A673 (cell line): ENCODE measurements at regions not wholly inside any gene's neighbourhood (a gene's known extent, or its start where the extent isn't known, plus 50 kb on each side); places are given as distances from the start of the nearest gene placed in this dataset.

ENCODE experiments used
- BruUV-seq: library from RNA; stranded (reverse); fragments of 400-500 nt; replicated peaks from 2 replicates; lab custom pipeline; 2021; lab: Mats Ljungman, UMichigan
- CTCF ChIA-PET: fragments of 300-600 bp; sonication (Branson Sonifier 250); formaldehyde crosslinking; loops from one replicate; lab custom pipeline; 2022; ENCODE audit warnings: antibody characterized with exemption; lab: Charles Lee
- POLR2A ChIA-PET: fragments of 300-600 bp; sonication (Branson Sonifier 250); formaldehyde crosslinking; loops from one replicate; lab custom pipeline; 2022; ENCODE audit warnings: antibody characterized with exemption; ENCODE audit not compliant: low non-redundant PET; lab: Charles Lee
- DNase-seq: peaks from one replicate; pipeline ENCODE4 v3.0.0-alpha.2; 2015; ENCODE audit warnings: low spot score
- H3K27ac ChIP-seq: fragments of 200-600 bp; sonication (generic); 2 replicates; pipeline ENCODE4 v1.5.1; 2016; ENCODE audit warnings: mixed run types, low read depth, mild to moderate bottlenecking, mixed read lengths, antibody characterized with exemption, low read length; ENCODE audit not compliant: poor library complexity, severe bottlenecking
- H3K27me3 ChIP-seq: fragments of 200-600 bp; sonication (generic); replicated peaks from 2 replicates; pipeline ENCODE4 v1.6.1; 2017; ENCODE audit warnings: mixed run types, low read depth, mild to moderate bottlenecking, mixed read lengths, antibody characterized with exemption, low read length; ENCODE audit not compliant: insufficient read depth, poor library complexity
- H3K36me3 ChIP-seq: fragments of 200-600 bp; sonication (generic); 2 replicates; pipeline ENCODE4 v1.6.1; 2016; ENCODE audit warnings: mixed run types, mild to moderate bottlenecking, mixed read lengths, antibody characterized with exemption, low read length; ENCODE audit not compliant: insufficient read depth, poor library complexity, severe bottlenecking
- H3K4me1 ChIP-seq: fragments of 200-600 bp; sonication (generic); 2 replicates; pipeline ENCODE4 v1.6.1; 2017; ENCODE audit warnings: mixed run types, mild to moderate bottlenecking, mixed read lengths, antibody characterized with exemption, low read length; ENCODE audit not compliant: insufficient read depth, poor library complexity, severe bottlenecking
- H3K4me3 ChIP-seq: fragments of 200-600 bp; sonication (generic); 2 replicates; pipeline ENCODE4 v1.5.1; 2016; ENCODE audit warnings: low read depth, mixed run types, mild to moderate bottlenecking, mixed read lengths, low read length; ENCODE audit not compliant: poor library complexity, severe bottlenecking
- H3K9me3 ChIP-seq: fragments of 200-600 bp; sonication (generic); 2 replicates; pipeline ENCODE4 v1.6.1; 2016; ENCODE audit warnings: mixed run types, low read depth, mild to moderate bottlenecking, mixed read lengths, antibody characterized with exemption, low read length; ENCODE audit not compliant: poor library complexity, severe bottlenecking
- EZH2 ChIP-seq: fragments of 200-600 bp; sonication (generic); IDR thresholded peaks from 2 replicates; pipeline ENCODE4 v1.6.1; 2017; ENCODE audit warnings: borderline replicate concordance, low read depth, mild to moderate bottlenecking, mixed read lengths, antibody characterized with exemption, low read length; ENCODE audit not compliant: poor library complexity, severe bottlenecking
- intact Hi-C: fragments of 100-400 bp; cut with micrococcal nuclease; formaldehyde crosslinking; loops from one replicate; pipeline ENCODE4 v1.10.0; 2022; ENCODE audit not compliant: unreplicated experiment
- TF ChIP-seq, protein P1 (sequence below): fragments of 300-800, 200-600 bp; sonication (generic); conservative IDR thresholded peaks from 2 replicates; pipeline ENCODE4 v1.5.1; 2017; ENCODE audit warnings: low read depth, mild to moderate bottlenecking, antibody characterized with exemption, low read length, moderate library complexity, mixed read lengths

DNA sequence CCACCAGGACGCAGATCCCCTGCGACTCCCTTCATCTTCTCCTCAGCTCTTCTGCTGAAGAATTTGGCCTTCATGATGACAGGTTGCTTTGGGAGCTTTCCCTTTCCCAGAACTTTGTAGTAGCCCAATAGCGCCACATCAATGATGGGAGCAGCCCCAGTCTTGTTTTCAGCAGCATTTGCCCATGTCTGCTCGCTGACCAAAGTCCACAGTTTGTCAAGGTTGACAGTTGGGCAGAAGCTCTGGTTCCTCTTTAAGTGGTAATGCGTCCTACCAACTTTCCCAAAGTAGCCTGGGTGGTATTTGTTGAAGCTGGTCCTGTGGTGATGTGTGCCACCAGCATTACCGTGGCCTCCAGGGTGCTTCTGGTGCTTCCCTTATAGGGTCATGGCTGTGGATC is 62.2 kb downstream of the GCNT4 start:
- Histone ChIP-seq H3K27ac (no peak overlapping the region), H3K9me3 (no peaks in the 10 kb centered on the region), H3K27me3 (no peaks in the 10 kb centered on the region), H3K4me3 (no peak overlapping the region), H3K4me1 (no peaks in the 10 kb centered on the region), H3K36me3 (no peaks in the 10 kb centered on the region)
- TF ChIP-seq, protein P1, sequence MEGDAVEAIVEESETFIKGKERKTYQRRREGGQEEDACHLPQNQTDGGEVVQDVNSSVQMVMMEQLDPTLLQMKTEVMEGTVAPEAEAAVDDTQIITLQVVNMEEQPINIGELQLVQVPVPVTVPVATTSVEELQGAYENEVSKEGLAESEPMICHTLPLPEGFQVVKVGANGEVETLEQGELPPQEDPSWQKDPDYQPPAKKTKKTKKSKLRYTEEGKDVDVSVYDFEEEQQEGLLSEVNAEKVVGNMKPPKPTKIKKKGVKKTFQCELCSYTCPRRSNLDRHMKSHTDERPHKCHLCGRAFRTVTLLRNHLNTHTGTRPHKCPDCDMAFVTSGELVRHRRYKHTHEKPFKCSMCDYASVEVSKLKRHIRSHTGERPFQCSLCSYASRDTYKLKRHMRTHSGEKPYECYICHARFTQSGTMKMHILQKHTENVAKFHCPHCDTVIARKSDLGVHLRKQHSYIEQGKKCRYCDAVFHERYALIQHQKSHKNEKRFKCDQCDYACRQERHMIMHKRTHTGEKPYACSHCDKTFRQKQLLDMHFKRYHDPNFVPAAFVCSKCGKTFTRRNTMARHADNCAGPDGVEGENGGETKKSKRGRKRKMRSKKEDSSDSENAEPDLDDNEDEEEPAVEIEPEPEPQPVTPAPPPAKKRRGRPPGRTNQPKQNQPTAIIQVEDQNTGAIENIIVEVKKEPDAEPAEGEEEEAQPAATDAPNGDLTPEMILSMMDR: no peak
- TF ChIP-seq EZH2: no peak
- CTCF ChIA-PET: no interaction called here
- no TSS peak for BruUV-seq
- intact Hi-C loops: no loop called here
- DNase-seq: no peak
- POLR2A ChIA-PET: no interaction called here

GRCh38 chr5:74988273-74988983 is 63.9 kb downstream of the GCNT4 start:
- ChIA-PET CTCF (no interaction called here), POLR2A (no interaction called here)
- H3K9me3 ChIP-seq: no peaks in the 10 kb centered on the region
- TF ChIP-seq, protein P1: no peak
- no peak for TF ChIP-seq EZH2
- H3K4me1 ChIP-seq: no peaks in the 10 kb centered on the region
- no peak for DNase-seq
- no TSS peak for BruUV-seq
- H3K36me3 ChIP-seq: no peaks in the 10 kb centered on the region
- intact Hi-C loops: no loop called here
- H3K27ac ChIP-seq: no peak overlapping the region
- no peak overlapping the region for H3K4me3 ChIP-seq
- no peaks in the 10 kb centered on the region for H3K27me3 ChIP-seq

DNA sequence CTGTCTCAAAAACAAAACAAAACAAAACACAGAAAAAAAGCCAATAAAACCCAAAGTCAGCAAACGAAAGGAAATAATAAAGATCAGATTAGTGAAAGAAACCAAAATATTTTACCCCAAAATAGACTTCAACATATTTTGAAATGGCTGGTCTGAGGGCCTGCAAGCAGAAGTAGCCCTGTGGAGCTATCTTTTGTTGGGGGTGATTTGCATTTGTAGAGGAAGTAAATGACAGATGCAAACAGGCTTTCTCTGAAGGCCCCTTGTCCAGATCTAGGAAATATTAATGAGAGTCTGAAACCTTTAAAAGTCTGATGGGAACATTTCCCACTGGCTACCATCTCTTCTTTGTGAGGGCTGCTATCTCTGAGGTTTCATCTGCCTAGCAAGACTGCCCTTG is 74.0 kb downstream of the GCNT4 start:
- intact Hi-C loops: no loop called here
- no peak for DNase-seq
- Histone ChIP-seq H3K27ac (no peak overlapping the region), H3K36me3 (no peaks in the 10 kb centered on the region), H3K4me1 (no peaks in the 10 kb centered on the region), H3K4me3 (no peak overlapping the region), H3K9me3 (no peaks in the 10 kb centered on the region), H3K27me3 (no peaks in the 10 kb centered on the region)
- ChIA-PET CTCF (no interaction called here), POLR2A (no interaction called here)
- TF ChIP-seq, protein P1: no peak
- no peak for TF ChIP-seq EZH2
- BruUV-seq: no TSS peak
